Thyroid gland (tissue), 4 donors: ENCODE measurements at regions not wholly inside any gene's neighbourhood (a gene's known extent, or its start where the extent isn't known, plus 50 kb on each side); places are given as distances from the start of the nearest gene placed in this dataset.

ENCODE experiments used
- DNase-seq, 2 donors: peaks; one replicate each; pipeline ENCODE4 v3.0.0-alpha.2; 2019
- H3K27ac ChIP-seq, 3 donors: fragments of 200-600 bp; sonication (generic); 1 replicate in 2 of 3; 2 replicates in 1 of 3; pipeline ENCODE4 v1.5.1; 2016 to 2019; ENCODE audit warnings: mild to moderate bottlenecking in 1 of 3, moderate library complexity in 1 of 3
- H3K27me3 ChIP-seq: fragments of 200-600 bp; sonication (generic); one replicate; pipeline ENCODE4 v1.5.1; 2019
- H3K36me3 ChIP-seq, 2 donors: fragments of 200-600 bp; sonication (generic); one replicate each; pipeline ENCODE4 v1.5.1; 2016 to 2019
- H3K4me1 ChIP-seq, 2 donors: fragments of 200-600 bp; sonication (generic); one replicate each; pipeline ENCODE4 v1.5.1; 2017 to 2019
- H3K4me3 ChIP-seq, 3 donors: fragments of 200-600 bp; sonication (generic); replicated peaks in 1 of 3; 1 replicate in 2 of 3; 2 replicates in 1 of 3; pipeline ENCODE4 v1.5.1; 2016; ENCODE audit warnings: mild to moderate bottlenecking in 1 of 3
- H3K9me3 ChIP-seq: fragments of 200-600 bp; sonication (generic); one replicate; pipeline ENCODE4 v1.5.1; 2017
- CTCF ChIP-seq, 6 experiments: fragments of 200-600 bp in 3 of 6; fragments of 450-650 bp in 3 of 6; sonication (generic) in 3 of 6; IDR thresholded peaks; one replicate each; pipeline ENCODE4 v1.5.1; 2016 to 2019; ENCODE audit warnings: antibody characterized with exemption in 6 of 6, mild to moderate bottlenecking in 2 of 6, inconsistent platforms in 1 of 6, moderate library complexity in 1 of 6
- POLR2A ChIP-seq, 2 donors: fragments of 450-650 bp; IDR thresholded peaks; one replicate each; pipeline ENCODE4 v1.6.1; 2017; ENCODE audit warnings: antibody characterized with exemption in 2 of 2, mild to moderate bottlenecking in 2 of 2, moderate library complexity in 1 of 2
- WGBS, 2 donors: methylation state at CpG; one replicate each; pipeline ENCODE4 v1.1.5; 2017; 5-methylcytosine and 5-hydroxymethylcytosine counted together
- intact Hi-C: fragments of 100-400 bp; cut with DNase I; formaldehyde crosslinking; loops from one replicate; pipeline ENCODE4 v1.15.1; 2023

DNA sequence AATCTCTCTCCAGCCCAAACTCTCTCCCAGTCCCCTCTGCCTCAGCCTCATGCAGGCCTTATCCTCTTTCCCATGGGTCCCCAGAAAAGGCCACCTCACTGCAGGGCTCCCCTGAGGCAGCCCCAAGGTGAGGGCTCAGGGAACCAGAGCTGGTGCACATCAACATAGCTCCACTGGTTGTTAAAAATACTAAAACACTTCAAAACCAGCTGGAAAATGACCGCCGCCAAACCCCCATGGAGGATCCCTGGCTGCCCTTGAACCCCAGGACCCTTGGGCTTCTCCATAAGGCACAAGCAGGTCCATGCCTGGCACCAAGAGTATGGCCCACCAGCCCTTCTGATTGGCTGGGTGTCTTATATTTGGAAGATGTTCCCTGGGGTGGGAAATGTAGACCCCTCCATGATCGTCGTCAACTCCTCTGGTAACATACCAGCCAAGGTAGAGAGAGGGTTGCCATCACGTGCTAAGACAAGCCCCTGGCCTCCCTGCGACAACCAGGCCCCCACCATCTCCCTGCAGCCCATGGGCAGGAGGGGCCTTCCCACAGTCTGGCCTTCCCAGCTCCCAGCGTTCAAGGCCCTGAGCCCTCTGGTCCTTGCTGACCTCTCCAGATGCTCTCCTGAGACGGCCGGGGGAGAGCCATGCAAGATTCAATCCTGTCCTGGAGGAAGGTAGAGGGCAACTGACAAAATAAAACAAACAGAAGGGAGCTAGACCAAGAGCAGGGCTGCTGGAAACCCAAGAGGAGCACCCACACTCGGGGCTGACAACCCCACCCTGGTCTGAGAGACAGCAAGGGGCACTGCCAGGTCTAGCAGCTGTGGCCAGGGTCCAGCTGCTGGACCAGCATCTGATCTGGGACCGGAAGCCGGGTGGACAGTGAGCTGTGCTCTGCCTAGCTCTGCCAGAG, 132.1 kb upstream of the PRR20G start:
- no peaks in the 10 kb centered on the region for H3K9me3 ChIP-seq
- no peak for TF ChIP-seq CTCF (IDR thresholded peaks at IDR 0.05)
- no peak for TF ChIP-seq POLR2A (IDR thresholded peaks at IDR 0.05)
- H3K27me3 ChIP-seq, result no peaks in the 10 kb centered on the region
- no peak overlapping the region for H3K27ac ChIP-seq
- H3K36me3 ChIP-seq, result no peaks in the 10 kb centered on the region
- H3K4me3 ChIP-seq, result no peak overlapping the region
- intact Hi-C loops, result no loop called here
- DNase-seq, result no peak
- H3K4me1 ChIP-seq, result no peaks in the 10 kb centered on the region
- WGBS, 2 donors, result 84 to 91% methylated on average over 11 to 12 of the region's 12 CpGs

- TF ChIP-seq CTCF (IDR thresholded peaks at IDR 0.05) (no peak), POLR2A (IDR thresholded peaks at IDR 0.05) (no peak)
- Histone ChIP-seq H3K36me3 (no peaks in the 10 kb centered on the region), H3K27ac (no peak overlapping the region), H3K4me3 (no peak overlapping the region), H3K27me3 (no peaks in the 10 kb centered on the region), H3K9me3 (no peaks in the 10 kb centered on the region), H3K4me1 (no peaks in the 10 kb centered on the region)
- intact Hi-C loops, result no loop called here
- 30 to 48% methylated on average over 5 of the region's 5 CpGs for WGBS, 2 donors
- DNase-seq, result no peak
These were observed 131.3 kb upstream of the PRR20G start for GRCh38 chr3:127419182-127419581.

- H3K4me1 ChIP-seq, result no peaks in the 10 kb centered on the region
- intact Hi-C loops, result no loop called here
- H3K36me3 ChIP-seq, result no peaks in the 10 kb centered on the region
- no peak overlapping the region for H3K4me3 ChIP-seq
- no peaks in the 10 kb centered on the region for H3K9me3 ChIP-seq
- no peaks in the 10 kb centered on the region for H3K27me3 ChIP-seq
- WGBS, 2 donors, result 48 to 59% methylated on average over 4 of the region's 4 CpGs
- no peak for DNase-seq
- H3K27ac ChIP-seq, result no peak overlapping the region
- TF ChIP-seq POLR2A (IDR thresholded peaks at IDR 0.05) (no peak), CTCF (IDR thresholded peaks at IDR 0.05) (no peak)
These were observed 130.8 kb upstream of the PRR20G start for GRCh38 chr3:127418560-127419147.

- no peak overlapping the region for H3K4me3 ChIP-seq
- H3K9me3 ChIP-seq, result no peaks in the 10 kb centered on the region
- intact Hi-C loops, result no loop called here
- no peaks in the 10 kb centered on the region for H3K27me3 ChIP-seq
- no peaks in the 10 kb centered on the region for H3K36me3 ChIP-seq
- 67 to 72% methylated on average over 10 of the region's 10 CpGs for WGBS, 2 donors
- peak in 1 of 2 donors; percentile 5 for DNase-seq
- TF ChIP-seq POLR2A (IDR thresholded peaks at IDR 0.05) (no peak), CTCF (IDR thresholded peaks at IDR 0.05) (no peak)
- no peaks in the 10 kb centered on the region for H3K4me1 ChIP-seq
- no peak overlapping the region for H3K27ac ChIP-seq
These were observed 130.1 kb upstream of the PRR20G start for GRCh38 chr3:127417709-127418559.
